GM23248 (cell line): ENCODE measurements at regions not wholly inside any gene's neighbourhood (a gene's known extent, or its start where the extent isn't known, plus 50 kb on each side); places are given as distances from the start of the nearest gene placed in this dataset.

Experiments used
- EZH2 ChIP-seq: fragments of 200-600 bp; sonication (generic); IDR thresholded peaks from 2 replicates; pipeline ENCODE4 v1.6.1; 2018; ENCODE audit warnings: antibody characterized with exemption, mild to moderate bottlenecking; ENCODE audit not compliant: insufficient read depth, poor library complexity, severe bottlenecking
- EZH2phosphoT487 ChIP-seq: fragments of 200-600 bp; sonication (generic); IDR thresholded peaks from 2 replicates; pipeline ENCODE4 v1.6.1; 2018; ENCODE audit warnings: antibody characterized with exemption, moderate library complexity, mild to moderate bottlenecking, low read depth; ENCODE audit not compliant: insufficient read depth

DNA sequence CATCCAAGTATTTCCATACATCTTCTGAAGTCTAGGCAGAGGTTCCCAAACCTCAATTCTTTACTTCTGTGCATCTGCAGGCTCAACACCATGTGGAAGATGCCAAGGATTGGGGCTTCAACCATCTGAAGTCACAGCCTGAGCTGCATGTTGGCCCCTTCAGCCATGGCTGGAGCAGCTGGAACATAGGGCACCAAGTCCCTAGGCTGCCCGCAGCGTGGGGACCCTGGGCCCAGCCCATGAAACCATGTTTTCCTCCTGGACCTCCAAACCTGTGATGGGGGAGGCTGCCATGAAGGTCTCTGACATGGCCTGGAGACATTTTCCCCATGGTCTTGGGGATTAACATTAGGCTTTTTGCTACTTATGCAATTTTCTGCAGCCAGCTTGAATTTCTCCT, 729.8 kb downstream of the KCNT2 start:
- TF ChIP-seq EZH2 (no peak), EZH2phosphoT487 (no peak)
